SK-N-SH (cell line): ENCODE measurements at regions not wholly inside any gene's neighbourhood (a gene's known extent, or its start where the extent isn't known, plus 50 kb on each side); places are given as distances from the start of the nearest gene placed in this dataset.

ENCODE experiments used
- CTCF ChIA-PET: fragments of 300-600, 350-600 bp; formaldehyde crosslinking; extraction: SDS; loops from one replicate; lab custom pipeline; 2021; lab: Yijun Ruan, JAX
- POLR2A ChIA-PET: fragments of 350-600 bp; sonication (Branson Sonifier 250); formaldehyde crosslinking; extraction: SDS; loops from one replicate; lab custom pipeline; 2020; ENCODE audit warnings: antibody characterized with exemption, inconsistent platforms; lab: Yijun Ruan, JAX
- DNase-seq: peaks from one replicate; pipeline ENCODE4 v3.0.0; 2012
- H2AFZ ChIP-seq: fragments of 200-600 bp; sonication (generic); 2 replicates; pipeline ENCODE4 v1.8.1; 2016; ENCODE audit warnings: antibody characterized with exemption, mild to moderate bottlenecking, low read depth
- H3F3A ChIP-seq: fragments of 200-600 bp; sonication (generic); replicated peaks from 2 replicates; pipeline ENCODE3; 2016; ENCODE audit warnings: antibody characterized with exemption, mild to moderate bottlenecking; ENCODE audit not compliant: insufficient read depth
- H3K27ac ChIP-seq, 2 experiments: fragments of 200-500 bp in 1 of 2; fragments of 200-600 bp in 1 of 2; sonication (Bioruptor generic) in 1 of 2; sonication (generic), shearing (Covaris generic) in 1 of 2; 2 replicates each; pipeline versions ENCODE4 v1.5.1 to v1.6.1; 2014 to 2016; ENCODE audit warnings: low read depth in 2 of 2, inconsistent platforms in 1 of 2, low read length in 1 of 2, mild to moderate bottlenecking in 1 of 2, mixed read lengths in 1 of 2
- H3K27me3 ChIP-seq: fragments of 200-600 bp; sonication (generic), shearing (Covaris generic); 2 replicates; pipeline ENCODE4 v1.6.1; 2016; ENCODE audit warnings: mixed run types; ENCODE audit not compliant: insufficient read depth
- H3K36me3 ChIP-seq, 2 experiments: fragments of 200-500 bp in 1 of 2; fragments of 200-600 bp in 1 of 2; sonication (Bioruptor generic) in 1 of 2; sonication (generic) in 1 of 2; replicated peaks in 1 of 2; 2 replicates each; pipeline versions ENCODE3 to v1.5.1; 2014 to 2016; ENCODE audit warnings: low read length in 1 of 2, mild to moderate bottlenecking in 1 of 2; ENCODE audit not compliant: insufficient read depth in 2 of 2, control insufficient read depth in 1 of 2
- H3K4me1 ChIP-seq, 2 experiments: fragments of 200-500 bp in 1 of 2; fragments of 200-600 bp in 1 of 2; sonication (Bioruptor generic) in 1 of 2; sonication (generic), shearing (Covaris generic) in 1 of 2; 2 replicates each; pipeline versions ENCODE4 v1.5.1 to v1.6.1; 2014 to 2016; ENCODE audit warnings: low read depth in 1 of 2, low read length in 1 of 2, mixed run types in 1 of 2; ENCODE audit not compliant: insufficient read depth in 2 of 2, control insufficient read depth in 1 of 2
- H3K4me2 ChIP-seq: fragments of 200-600 bp; sonication (generic), shearing (Covaris generic); 2 replicates; pipeline ENCODE4 v1.6.1; 2017; ENCODE audit warnings: mixed run types
- H3K4me3 ChIP-seq, 2 experiments: fragments of 200-500 bp in 1 of 2; fragments of 200-600 bp in 1 of 2; sonication (Bioruptor generic) in 1 of 2; sonication (generic), shearing (Covaris generic) in 1 of 2; 2 replicates each; pipeline versions ENCODE4 v1.5.1 to v1.8.1; 2014 to 2016; ENCODE audit warnings: low read depth in 2 of 2, inconsistent platforms in 1 of 2, low read length in 1 of 2, mild to moderate bottlenecking in 1 of 2, mixed read lengths in 1 of 2, moderate library complexity in 1 of 2
- H3K79me2 ChIP-seq: fragments of 200-600 bp; sonication (generic); 2 replicates; pipeline ENCODE4 v1.8.1; 2017; ENCODE audit warnings: mild to moderate bottlenecking; ENCODE audit not compliant: insufficient read depth
- H3K9ac ChIP-seq: fragments of 200-600 bp; sonication (generic); 2 replicates; pipeline ENCODE4 v1.6.1; 2017; ENCODE audit warnings: mixed run types
- H3K9me2 ChIP-seq: fragments of 200-600 bp; sonication (generic); 2 replicates; pipeline ENCODE4 v1.6.1; 2017; ENCODE audit warnings: mixed run types
- H3K9me3 ChIP-seq: fragments of 200-600 bp; sonication (generic); 2 replicates; pipeline ENCODE4 v1.6.1; 2017; ENCODE audit warnings: mixed run types, mild to moderate bottlenecking, moderate library complexity
- H4K20me1 ChIP-seq: fragments of 200-600 bp; sonication (generic); 2 replicates; pipeline ENCODE4 v1.6.1; 2017; ENCODE audit warnings: mild to moderate bottlenecking, mixed run types; ENCODE audit not compliant: insufficient read depth
- CHD2 ChIP-seq: fragments of 150-350 bp; IDR thresholded peaks from 2 replicates; pipeline ENCODE4 v1.6.1; 2018; ENCODE audit warnings: low read length; ENCODE audit not compliant: partially characterized antibody
- FOXJ3 ChIP-seq: sonication (generic); formaldehyde crosslinking; IDR thresholded peaks from 2 replicates; pipeline ENCODE4 v1.5.1; 2020; ENCODE audit warnings: mild to moderate bottlenecking, missing genetic modification reagents
- GABPA ChIP-seq: IDR thresholded peaks from 2 replicates; pipeline ENCODE4 v1.4.0; 2012; ENCODE audit warnings: low read depth, mild to moderate bottlenecking
- MEF2A ChIP-seq: IDR thresholded peaks from 2 replicates; pipeline ENCODE4 v1.4.0; 2012; ENCODE audit warnings: low read depth, borderline replicate concordance
- MXI1 ChIP-seq: IDR thresholded peaks from 2 replicates; pipeline ENCODE4 v1.6.1; 2012; ENCODE audit warnings: mild to moderate bottlenecking, low read depth, low read length, improper control_type of control experiment
- NRF1 ChIP-seq: IDR thresholded peaks from 2 replicates; pipeline ENCODE4 v1.6.1; 2012; ENCODE audit warnings: low read depth, mild to moderate bottlenecking, low read length
- PBX3 ChIP-seq: IDR thresholded peaks from 2 replicates; pipeline ENCODE4; 2012
- RAD21 ChIP-seq: IDR thresholded peaks from 2 replicates; pipeline ENCODE4 v1.6.1; 2012; ENCODE audit warnings: mild to moderate bottlenecking, low read length
- RFX5 ChIP-seq: IDR thresholded peaks from 2 replicates; pipeline ENCODE4 v1.6.1; 2012; ENCODE audit warnings: mild to moderate bottlenecking, improper control_type of control experiment, low read length
- RXRA ChIP-seq: IDR thresholded peaks from 2 replicates; pipeline ENCODE4 v1.4.0; 2012; ENCODE audit warnings: low read depth, mild to moderate bottlenecking, borderline replicate concordance
- SMC3 ChIP-seq: IDR thresholded peaks from 2 replicates; pipeline ENCODE4 v1.6.1; 2012; ENCODE audit warnings: low read depth, low read length, improper control_type of control experiment
- TEAD4 ChIP-seq: IDR thresholded peaks from 2 replicates; pipeline ENCODE4 v1.4.0; 2012; ENCODE audit warnings: mild to moderate bottlenecking, borderline replicate concordance; ENCODE audit not compliant: insufficient read depth
- WGBS: methylation state at CpG from one replicate; pipeline ENCODE4 v1.1.6; 2017; ENCODE audit warnings: low lambda C conversion rate; 5-methylcytosine and 5-hydroxymethylcytosine counted together
- TF ChIP-seq, protein P1 (sequence below): fragments of 150-350 bp; IDR thresholded peaks from 2 replicates; pipeline ENCODE4 v1.6.1; 2017; ENCODE audit warnings: antibody characterized with exemption, low read length, low read depth, borderline replicate concordance
- TF ChIP-seq, protein P2 (sequence below): IDR thresholded peaks from 2 replicates; pipeline ENCODE4 v1.4.0; 2012; ENCODE audit warnings: low read depth, borderline replicate concordance

DNA sequence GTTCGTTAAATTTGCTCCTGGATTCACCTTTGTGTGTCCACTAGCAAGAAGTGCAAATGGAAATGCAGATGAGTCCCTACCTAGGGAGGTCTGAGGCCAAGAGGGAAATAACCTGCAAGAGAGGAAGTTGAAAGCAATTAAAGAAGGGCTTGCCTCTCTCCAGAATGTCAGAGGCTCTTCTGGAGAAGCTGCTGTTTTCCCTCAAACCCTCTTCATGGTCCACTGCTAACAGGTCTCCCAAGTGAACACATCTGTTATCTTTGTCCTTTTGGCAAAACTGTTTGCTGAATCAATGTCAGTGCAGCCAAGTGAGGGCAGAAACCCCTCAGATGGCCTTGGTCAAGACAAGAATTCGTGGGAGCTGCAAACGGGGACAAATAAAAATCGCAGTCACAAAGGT lies 177.3 kb upstream of the PLXNA2 start:
- Histone ChIP-seq H3K9me2 (no peaks in the 10 kb centered on the region), H3K4me3 (no peak overlapping the region), H3K79me2 (no peaks in the 10 kb centered on the region), H2AFZ (no peak overlapping the region), H3K4me2 (no peak overlapping the region), H4K20me1 (no peaks in the 10 kb centered on the region), H3K27ac (no peak overlapping the region), H3K4me1 (peaks cover 0 to 5% of the 10 kb centered on the region in 2 experiments; a peak in 2 of 4 replicates), H3F3A (no peaks in the 10 kb centered on the region), H3K27me3 (no peaks in the 10 kb centered on the region), H3K36me3 (no peaks in the 10 kb centered on the region)
- DNase-seq: no peak
- 63% methylated on average over 4 of the region's 4 CpGs for WGBS
- POLR2A ChIA-PET: no interaction called here
- TF ChIP-seq CHD2: no peak
- no peak for TF ChIP-seq RFX5
- no peak for TF ChIP-seq TEAD4
- no peak for TF ChIP-seq RAD21
- TF ChIP-seq, protein P1, sequence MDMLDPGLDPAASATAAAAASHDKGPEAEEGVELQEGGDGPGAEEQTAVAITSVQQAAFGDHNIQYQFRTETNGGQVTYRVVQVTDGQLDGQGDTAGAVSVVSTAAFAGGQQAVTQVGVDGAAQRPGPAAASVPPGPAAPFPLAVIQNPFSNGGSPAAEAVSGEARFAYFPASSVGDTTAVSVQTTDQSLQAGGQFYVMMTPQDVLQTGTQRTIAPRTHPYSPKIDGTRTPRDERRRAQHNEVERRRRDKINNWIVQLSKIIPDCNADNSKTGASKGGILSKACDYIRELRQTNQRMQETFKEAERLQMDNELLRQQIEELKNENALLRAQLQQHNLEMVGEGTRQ: no peak
- no peak for TF ChIP-seq FOXJ3 (CRISPR knock-in tag)
- TF ChIP-seq, protein P2, sequence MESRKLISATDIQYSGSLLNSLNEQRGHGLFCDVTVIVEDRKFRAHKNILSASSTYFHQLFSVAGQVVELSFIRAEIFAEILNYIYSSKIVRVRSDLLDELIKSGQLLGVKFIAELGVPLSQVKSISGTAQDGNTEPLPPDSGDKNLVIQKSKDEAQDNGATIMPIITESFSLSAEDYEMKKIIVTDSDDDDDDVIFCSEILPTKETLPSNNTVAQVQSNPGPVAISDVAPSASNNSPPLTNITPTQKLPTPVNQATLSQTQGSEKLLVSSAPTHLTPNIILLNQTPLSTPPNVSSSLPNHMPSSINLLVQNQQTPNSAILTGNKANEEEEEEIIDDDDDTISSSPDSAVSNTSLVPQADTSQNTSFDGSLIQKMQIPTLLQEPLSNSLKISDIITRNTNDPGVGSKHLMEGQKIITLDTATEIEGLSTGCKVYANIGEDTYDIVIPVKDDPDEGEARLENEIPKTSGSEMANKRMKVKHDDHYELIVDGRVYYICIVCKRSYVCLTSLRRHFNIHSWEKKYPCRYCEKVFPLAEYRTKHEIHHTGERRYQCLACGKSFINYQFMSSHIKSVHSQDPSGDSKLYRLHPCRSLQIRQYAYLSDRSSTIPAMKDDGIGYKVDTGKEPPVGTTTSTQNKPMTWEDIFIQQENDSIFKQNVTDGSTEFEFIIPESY: no peak
- TF ChIP-seq, all 33 proteins: peak for 0
- Histone ChIP-seq H3K9ac (no peak overlapping the region), H3K9me3 (no peaks in the 10 kb centered on the region)
- CTCF ChIA-PET: interaction anchor here (0.8 kb wide), 1 partner anchor 33 kb away, joined by 3 read pairs; no protein-coding TSS in a partner anchor

- H3K79me2 ChIP-seq: no peaks in the 10 kb centered on the region
- no peak for DNase-seq
- peaks cover 0 to 5% of the 10 kb centered on the region in 2 experiments; a peak in 2 of 4 replicates for H3K4me1 ChIP-seq
- 79% methylated on average over 3 of the region's 3 CpGs for WGBS
- no peaks in the 10 kb centered on the region for H4K20me1 ChIP-seq
- ChIA-PET POLR2A (no interaction called here), CTCF (interaction anchor here (3.4 kb wide), 1 partner anchor 22 kb away, joined by 9 read pairs; no protein-coding TSS in a partner anchor)
- no peaks in the 10 kb centered on the region for H3K9me3 ChIP-seq
- H3K27me3 ChIP-seq: no peaks in the 10 kb centered on the region
- H3K27ac ChIP-seq: no peak overlapping the region
- H3K9ac ChIP-seq: no peak overlapping the region
- no peak overlapping the region for H3K4me2 ChIP-seq
- H3K36me3 ChIP-seq: no peaks in the 10 kb centered on the region
- TF ChIP-seq MXI1 (no peak), SMC3 (no peak), PBX3 (no peak), RXRA (no peak), MEF2A (no peak), GABPA (no peak), NRF1 (no peak), CHD2 (no peak)
- H2AFZ ChIP-seq: no peak overlapping the region
- H3K4me3 ChIP-seq: no peak overlapping the region
- H3K9me2 ChIP-seq: no peaks in the 10 kb centered on the region
- H3F3A ChIP-seq: no peaks in the 10 kb centered on the region
Measured at GRCh38 chr1:208423526-208423925, 179.3 kb upstream of the PLXNA2 start.
